Fibroblast of skin of scalp (primary cell): ENCODE measurements at regions not wholly inside any gene's neighbourhood (a gene's known extent, or its start where the extent isn't known, plus 50 kb on each side); places are given as distances from the start of the nearest gene placed in this dataset.

Source experiments
- DNase-seq: peaks from one replicate; pipeline ENCODE4 v3.0.0-alpha.2; 2013

GRCh38 chr16:8519179-8519578, 71.1 kb downstream of the TMEM114 start:
- DNase-seq = no peak

- DNase-seq = no peak
Observed at GRCh38 chr16:8517280-8517679, 73.0 kb downstream of the TMEM114 start.

- DNase-seq = no peak
Observed at GRCh38 chr16:8516471-8516870, 73.8 kb downstream of the TMEM114 start.

- no peak for DNase-seq
Observed at GRCh38 chr16:8512941-8513624, 77.2 kb downstream of the TMEM114 start.

- no peak for DNase-seq
Observed at GRCh38 chr16:8511464-8511863, 78.8 kb downstream of the TMEM114 start.

- no peak for DNase-seq
Observed at GRCh38 chr16:8510160-8510559, 80.2 kb downstream of the TMEM114 start.

- no peak for DNase-seq
Observed at GRCh38 chr16:8505327-8505991, 84.9 kb downstream of the TMEM114 start.

- no peak for DNase-seq
Observed at GRCh38 chr16:8502446-8502845, 87.9 kb downstream of the TMEM114 start.

GRCh38 chr16:8500351-8500750, 90.0 kb downstream of the TMEM114 start:
- DNase-seq = no peak

GRCh38 chr16:8496364-8496763, 93.9 kb downstream of the TMEM114 start:
- no peak for DNase-seq

- DNase-seq = no peak
Observed at GRCh38 chr16:8493972-8494371, 96.3 kb downstream of the TMEM114 start.

- DNase-seq = no peak
Observed at GRCh38 chr16:8492690-8493089, 97.6 kb downstream of the TMEM114 start.

GRCh38 chr16:8489580-8489979, 100.7 kb downstream of the TMEM114 start:
- no peak for DNase-seq

- no peak for DNase-seq
Observed at GRCh38 chr16:8486985-8487384, 103.3 kb downstream of the TMEM114 start.

GRCh38 chr16:8483396-8483795, 106.9 kb downstream of the TMEM114 start:
- DNase-seq = no peak

- no peak for DNase-seq
Observed at GRCh38 chr16:8481810-8482209, 108.5 kb downstream of the TMEM114 start.

GRCh38 chr16:8476824-8477223, 113.5 kb downstream of the TMEM114 start:
- no peak for DNase-seq

- no peak for DNase-seq
Observed at GRCh38 chr16:8474587-8474986, 115.7 kb downstream of the TMEM114 start.

- DNase-seq = no peak
Observed at GRCh38 chr16:8469102-8469778, 121.1 kb downstream of the TMEM114 start.

GRCh38 chr16:8464979-8465378, 125.3 kb downstream of the TMEM114 start:
- DNase-seq = no peak

GRCh38 chr16:8459085-8459733, 131.1 kb downstream of the TMEM114 start:
- DNase-seq = no peak

- DNase-seq = no peak
Observed at GRCh38 chr16:8458481-8459046, 131.7 kb downstream of the TMEM114 start.

- DNase-seq = no peak
Observed at GRCh38 chr16:8453359-8453758, 137.0 kb downstream of the TMEM114 start.
